Thyroid gland (tissue), 4 donors: ENCODE measurements at regions not wholly inside any gene's neighbourhood (a gene's known extent, or its start where the extent isn't known, plus 50 kb on each side); places are given as distances from the start of the nearest gene placed in this dataset.

Source experiments
- DNase-seq, 2 donors: peaks; one replicate each; pipeline ENCODE4 v3.0.0-alpha.2; 2019
- H3K27ac ChIP-seq, 3 donors: fragments of 200-600 bp; sonication (generic); 1 replicate in 2 of 3; 2 replicates in 1 of 3; pipeline ENCODE4 v1.5.1; 2016 to 2019; ENCODE audit warnings: mild to moderate bottlenecking in 1 of 3, moderate library complexity in 1 of 3
- H3K27me3 ChIP-seq: fragments of 200-600 bp; sonication (generic); one replicate; pipeline ENCODE4 v1.5.1; 2019
- H3K36me3 ChIP-seq, 2 donors: fragments of 200-600 bp; sonication (generic); one replicate each; pipeline ENCODE4 v1.5.1; 2016 to 2019
- H3K4me1 ChIP-seq, 2 donors: fragments of 200-600 bp; sonication (generic); one replicate each; pipeline ENCODE4 v1.5.1; 2017 to 2019
- H3K4me3 ChIP-seq, 3 donors: fragments of 200-600 bp; sonication (generic); replicated peaks in 1 of 3; 1 replicate in 2 of 3; 2 replicates in 1 of 3; pipeline ENCODE4 v1.5.1; 2016; ENCODE audit warnings: mild to moderate bottlenecking in 1 of 3
- H3K9me3 ChIP-seq: fragments of 200-600 bp; sonication (generic); one replicate; pipeline ENCODE4 v1.5.1; 2017
- CTCF ChIP-seq, 6 experiments: fragments of 200-600 bp in 3 of 6; fragments of 450-650 bp in 3 of 6; sonication (generic) in 3 of 6; IDR thresholded peaks; one replicate each; pipeline ENCODE4 v1.5.1; 2016 to 2019; ENCODE audit warnings: antibody characterized with exemption in 6 of 6, mild to moderate bottlenecking in 2 of 6, inconsistent platforms in 1 of 6, moderate library complexity in 1 of 6
- POLR2A ChIP-seq, 2 donors: fragments of 450-650 bp; IDR thresholded peaks; one replicate each; pipeline ENCODE4 v1.6.1; 2017; ENCODE audit warnings: antibody characterized with exemption in 2 of 2, mild to moderate bottlenecking in 2 of 2, moderate library complexity in 1 of 2
- WGBS, 2 donors: methylation state at CpG; one replicate each; pipeline ENCODE4 v1.1.5; 2017; 5-methylcytosine and 5-hydroxymethylcytosine counted together
- intact Hi-C: fragments of 100-400 bp; cut with DNase I; formaldehyde crosslinking; loops from one replicate; pipeline ENCODE4 v1.15.1; 2023

GRCh38 chr16:6576113-6576512 lies 756.5 kb upstream of the RBFOX1 start:
- H3K27ac ChIP-seq = no peak overlapping the region
- no peak for DNase-seq
- no peaks in the 10 kb centered on the region for H3K27me3 ChIP-seq
- no peaks in the 10 kb centered on the region for H3K4me1 ChIP-seq
- no peaks in the 10 kb centered on the region for H3K36me3 ChIP-seq
- no peaks in the 10 kb centered on the region for H3K9me3 ChIP-seq
- no peak overlapping the region for H3K4me3 ChIP-seq
- no peak for TF ChIP-seq POLR2A (IDR thresholded peaks at IDR 0.05)
- TF ChIP-seq CTCF (IDR thresholded peaks at IDR 0.05) = no peak
- WGBS, 2 donors = 76 to 77% methylated on average over 10 of the region's 10 CpGs
- intact Hi-C loops = no loop called here

- WGBS, 2 donors = 80 to 81% methylated on average over 16 of the region's 16 CpGs
- H3K9me3 ChIP-seq = no peaks in the 10 kb centered on the region
- intact Hi-C loops = no loop called here
- H3K4me3 ChIP-seq = no peak overlapping the region
- DNase-seq = no peak
- H3K36me3 ChIP-seq = no peaks in the 10 kb centered on the region
- no peaks in the 10 kb centered on the region for H3K27me3 ChIP-seq
- no peaks in the 10 kb centered on the region for H3K4me1 ChIP-seq
- no peak overlapping the region for H3K27ac ChIP-seq
- no peak for TF ChIP-seq POLR2A (IDR thresholded peaks at IDR 0.05)
Observed at GRCh38 chr16:6574146-6574545, 758.5 kb upstream of the RBFOX1 start.

DNA sequence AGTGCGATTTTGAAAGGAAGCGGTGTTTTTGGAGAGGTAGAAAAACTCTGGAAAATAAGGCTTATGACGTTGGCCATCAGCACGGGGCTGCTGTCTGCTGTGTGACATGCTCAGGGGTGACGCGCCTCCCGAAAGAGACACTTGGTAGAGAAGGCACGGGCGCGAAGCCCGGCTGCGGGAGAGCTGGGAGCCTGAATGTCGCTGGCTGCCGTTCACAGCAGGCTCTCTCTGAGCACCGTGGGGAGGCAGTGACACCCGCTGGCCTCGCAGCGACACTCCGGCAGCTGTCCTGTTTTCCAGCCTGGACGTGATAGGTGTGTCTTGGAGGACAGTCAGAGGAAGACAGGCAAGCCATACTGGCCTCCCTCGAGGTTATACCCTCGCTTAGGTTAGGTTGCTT lies 759.1 kb upstream of the RBFOX1 start:
- 17 to 18% methylated on average over 16 to 18 of the region's 22 CpGs for WGBS, 2 donors
- Histone ChIP-seq H3K27ac (no peak overlapping the region), H3K4me1 (no peaks in the 10 kb centered on the region), H3K9me3 (no peaks in the 10 kb centered on the region), H3K4me3 (no peak overlapping the region), H3K27me3 (no peaks in the 10 kb centered on the region), H3K36me3 (no peaks in the 10 kb centered on the region)
- TF ChIP-seq POLR2A (IDR thresholded peaks at IDR 0.05) (no peak), CTCF (IDR thresholded peaks at IDR 0.05) (no peak)
- intact Hi-C loops = no loop called here
- peak; percentile 1 to 9 for DNase-seq

- no peaks in the 10 kb centered on the region for H3K4me1 ChIP-seq
- 49 to 61% methylated on average over 5 of the region's 5 CpGs for WGBS, 2 donors
- intact Hi-C loops = no loop called here
- no peaks in the 10 kb centered on the region for H3K9me3 ChIP-seq
- H3K4me3 ChIP-seq = no peak overlapping the region
- DNase-seq = no peak
- no peak for TF ChIP-seq POLR2A (IDR thresholded peaks at IDR 0.05)
- H3K36me3 ChIP-seq = no peaks in the 10 kb centered on the region
- H3K27me3 ChIP-seq = no peaks in the 10 kb centered on the region
- no peak overlapping the region for H3K27ac ChIP-seq
Observed at GRCh38 chr16:6571044-6571443, 761.6 kb upstream of the RBFOX1 start.

- H3K36me3 ChIP-seq = no peaks in the 10 kb centered on the region
- no peak for DNase-seq
- no peaks in the 10 kb centered on the region for H3K27me3 ChIP-seq
- no peak for TF ChIP-seq CTCF (IDR thresholded peaks at IDR 0.05)
- TF ChIP-seq POLR2A (IDR thresholded peaks at IDR 0.05) = no peak
- H3K9me3 ChIP-seq = no peaks in the 10 kb centered on the region
- H3K4me1 ChIP-seq = no peaks in the 10 kb centered on the region
- no peak overlapping the region for H3K27ac ChIP-seq
- H3K4me3 ChIP-seq = no peak overlapping the region
- WGBS, 2 donors = 91 to 95% methylated on average over 2 of the region's 2 CpGs
- intact Hi-C loops = no loop called here
Observed at GRCh38 chr16:6570530-6570929, 762.1 kb upstream of the RBFOX1 start.

DNA sequence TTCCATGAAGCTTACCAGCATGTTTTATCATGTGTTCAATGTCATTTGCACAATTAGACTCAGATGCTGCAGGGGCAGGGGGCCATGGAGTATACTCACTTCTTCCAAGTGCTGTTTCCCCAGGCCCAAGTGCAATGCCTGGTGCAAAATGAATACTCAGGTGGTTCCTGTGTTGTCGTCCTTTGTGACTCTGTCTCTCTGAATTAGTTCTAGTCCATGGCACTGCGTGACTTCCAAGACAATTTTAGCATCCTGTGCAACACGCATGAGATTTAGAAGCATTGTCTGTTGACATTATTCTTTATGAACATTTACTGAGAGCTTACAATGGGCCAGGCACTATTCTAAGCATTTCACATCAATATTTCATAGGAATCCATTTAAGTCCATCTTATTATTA lies 769.7 kb upstream of the RBFOX1 start:
- intact Hi-C loops = no loop called here
- DNase-seq = no peak
- no peaks in the 10 kb centered on the region for H3K9me3 ChIP-seq
- H3K27me3 ChIP-seq = no peaks in the 10 kb centered on the region
- 90 to 95% methylated on average over 3 of the region's 3 CpGs for WGBS, 2 donors
- no peak overlapping the region for H3K4me3 ChIP-seq
- no peak overlapping the region for H3K27ac ChIP-seq
- H3K36me3 ChIP-seq = no peaks in the 10 kb centered on the region
- H3K4me1 ChIP-seq = no peaks in the 10 kb centered on the region
- no peak for TF ChIP-seq POLR2A (IDR thresholded peaks at IDR 0.05)
- TF ChIP-seq CTCF (IDR thresholded peaks at IDR 0.05) = no peak
